ENCODE measurements at regions not wholly inside any gene's neighbourhood (a gene's known extent, or its start where the extent isn't known, plus 50 kb on each side); places are given as distances from the start of the nearest gene placed in this dataset.
A peak's percentile ranks its signal among the peaks of the same experiment; 100 is the strongest.

- no peak for DNase-seq (ENCODE audit: low spot score)
Observed at GRCh38 chr13:22092791-22093560, 422.1 kb downstream of the FGF9 start.

DNA sequence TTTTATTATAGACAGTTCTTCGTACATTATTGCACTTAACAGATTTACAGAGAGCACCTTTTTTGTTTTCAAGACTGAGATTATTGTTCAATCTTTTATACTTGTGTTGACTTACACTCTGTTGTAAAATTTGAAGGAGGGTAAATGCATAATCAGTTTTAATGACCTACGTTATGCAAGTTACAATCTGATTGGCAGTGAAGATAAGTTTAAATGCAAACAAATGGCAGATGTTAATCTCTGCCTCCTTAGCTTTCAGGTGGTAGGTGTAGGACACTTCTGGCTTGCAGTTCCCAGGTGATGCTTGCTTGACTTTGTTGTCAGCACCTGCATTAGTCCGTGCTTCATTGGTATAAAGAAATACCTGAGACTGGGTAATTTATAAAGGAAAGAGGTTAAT lies 424.9 kb downstream of the FGF9 start:
- no peak for DNase-seq (ENCODE audit: low spot score)

DNA sequence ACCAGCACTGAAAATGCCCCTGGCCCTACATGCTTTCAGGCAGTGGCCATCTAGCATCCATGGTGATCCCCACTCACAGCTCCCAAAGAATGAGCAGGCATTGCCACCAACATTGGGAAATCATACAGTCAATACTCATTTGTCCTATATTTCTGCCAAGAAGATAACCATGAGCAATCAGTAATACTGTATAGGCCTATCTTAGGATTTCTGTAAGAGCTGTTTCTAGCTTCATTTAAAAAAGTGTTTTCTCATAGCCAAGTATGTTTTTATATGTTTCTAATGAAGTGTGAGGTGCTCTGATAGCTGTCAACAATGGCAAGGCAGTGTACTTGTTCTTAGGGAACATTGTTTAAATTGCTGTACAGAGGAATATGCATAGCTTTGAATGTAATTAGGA lies 428.7 kb downstream of the FGF9 start:
- no peak for DNase-seq (ENCODE audit: low spot score)

DNA sequence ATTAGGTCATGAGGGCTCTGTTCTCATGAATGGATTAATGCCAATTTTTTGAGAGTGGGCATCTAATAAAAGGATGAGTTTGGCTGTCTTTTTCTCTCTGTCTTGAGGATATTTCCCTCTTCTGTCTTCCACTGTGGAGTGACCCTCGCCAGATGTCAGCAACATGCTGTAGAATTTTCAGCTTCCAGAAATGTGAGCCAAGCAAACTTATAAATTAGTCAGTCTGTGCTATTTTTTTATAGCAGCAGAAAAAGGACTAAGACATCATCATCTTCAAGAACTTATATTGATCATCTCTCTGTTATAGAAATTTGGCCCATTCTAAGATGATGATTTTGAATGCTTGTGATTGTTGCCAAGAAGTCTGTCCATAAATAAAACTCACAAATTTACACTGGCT lies 431.4 kb downstream of the FGF9 start:
- no peak for DNase-seq (ENCODE audit: low spot score)

DNA sequence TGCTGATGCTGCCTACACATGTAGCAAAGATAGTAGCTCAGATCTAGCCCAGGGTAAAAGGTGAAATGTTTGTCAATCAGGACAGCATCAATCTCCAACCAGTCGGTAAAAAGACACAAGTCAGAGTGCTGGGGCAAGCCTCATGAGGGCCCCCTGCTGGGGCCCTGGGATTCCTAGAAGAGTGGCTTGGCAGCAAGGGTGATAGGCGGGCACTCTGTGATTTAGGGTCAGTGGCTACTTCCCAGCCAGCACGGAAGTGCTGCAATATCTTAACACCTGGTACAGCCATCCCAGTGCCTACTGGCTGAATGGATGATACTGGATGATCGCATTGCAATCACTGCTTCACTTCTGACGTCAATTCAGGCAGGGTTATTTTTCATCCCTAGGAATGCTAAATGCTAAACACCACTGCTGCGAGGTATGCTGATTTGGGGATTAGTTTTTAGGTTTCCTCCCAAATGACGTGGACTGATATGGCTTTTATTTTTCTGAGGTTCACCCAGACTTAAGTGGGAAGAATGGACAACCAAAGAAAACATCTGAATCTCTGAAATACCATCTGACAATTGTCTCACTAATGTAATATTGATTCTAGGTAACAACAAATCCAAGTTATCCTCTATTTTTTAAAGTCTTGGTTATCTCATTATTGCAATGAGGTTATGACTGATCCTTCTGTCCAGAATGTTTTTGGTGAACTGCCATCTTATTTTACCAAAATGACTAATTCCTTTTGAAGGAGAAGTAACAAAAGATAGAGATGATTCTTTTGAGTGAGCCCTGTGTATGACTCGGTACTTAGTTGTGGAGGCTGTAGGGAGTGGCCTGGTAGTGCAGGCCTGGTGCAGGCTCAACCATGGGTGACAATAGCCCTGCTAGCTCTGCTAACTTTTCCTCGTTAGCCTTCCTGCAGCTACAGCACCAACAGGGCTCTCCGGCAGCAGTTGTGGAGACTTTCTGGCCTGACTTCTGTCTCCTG lies 432.5 kb downstream of the FGF9 start:
- no peak for DNase-seq (ENCODE audit: low spot score)

- DNase-seq (ENCODE audit: low spot score) = no peak
Observed at GRCh38 chr13:22106058-22106457, 435.2 kb downstream of the FGF9 start.

GRCh38 chr13:22107549-22107948 lies 436.7 kb downstream of the FGF9 start:
- DNase-seq (ENCODE audit: low spot score) = no peak

- DNase-seq (ENCODE audit: low spot score) = no peak
Observed at GRCh38 chr13:22108283-22108942, 437.5 kb downstream of the FGF9 start.

GRCh38 chr13:22108979-22109378 lies 438.1 kb downstream of the FGF9 start:
- no peak for DNase-seq (ENCODE audit: low spot score)

- no peak for DNase-seq (ENCODE audit: low spot score)
Observed at GRCh38 chr13:22110368-22110767, 439.5 kb downstream of the FGF9 start.

- DNase-seq (ENCODE audit: low spot score) = no peak
Observed at GRCh38 chr13:22111152-22111783, 440.4 kb downstream of the FGF9 start.

- no peak for DNase-seq (ENCODE audit: low spot score)
Observed at GRCh38 chr13:22111961-22112360, 441.1 kb downstream of the FGF9 start.

DNA sequence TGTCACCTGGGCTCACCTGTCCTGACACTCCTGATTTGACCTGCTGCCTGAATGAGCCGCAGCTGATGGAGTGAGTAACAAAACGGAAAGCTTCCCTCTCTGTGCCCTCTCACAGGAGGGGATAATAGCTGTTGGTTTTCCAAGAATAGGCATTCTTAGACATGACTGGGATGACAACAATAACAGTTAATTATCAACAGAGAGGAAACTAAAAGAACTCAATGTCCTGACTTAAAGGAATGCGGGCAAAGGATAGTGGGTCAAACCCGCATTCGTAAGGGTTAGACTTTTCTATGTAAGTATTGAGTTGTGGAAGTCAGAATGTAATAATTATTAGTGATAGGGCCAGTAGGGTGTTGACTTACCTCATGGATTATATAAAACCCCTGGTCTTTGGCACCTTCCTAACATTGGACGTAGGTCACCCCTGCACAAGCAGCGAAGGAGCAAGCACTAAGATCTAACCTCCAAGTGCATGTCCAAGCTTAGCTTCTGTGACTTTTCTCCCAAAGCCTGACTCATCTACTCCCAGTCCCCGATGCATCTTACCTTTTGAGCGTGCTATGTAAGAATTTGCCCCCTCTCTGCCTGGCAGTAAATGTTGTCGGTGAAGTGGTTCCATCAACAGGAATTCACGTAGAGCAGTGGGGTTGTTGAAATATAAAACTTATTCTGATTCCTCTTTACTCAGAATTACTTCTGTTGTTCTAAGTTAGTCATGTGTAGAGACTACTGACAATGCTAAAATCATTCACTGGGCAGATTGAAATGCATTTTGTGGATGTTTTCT lies 442.3 kb downstream of the FGF9 start:
- DNase-seq (ENCODE audit: low spot score) = no peak

- no peak for DNase-seq (ENCODE audit: low spot score)
Observed at GRCh38 chr13:22114630-22115311, 443.9 kb downstream of the FGF9 start.

GRCh38 chr13:22118158-22118557 lies 447.3 kb downstream of the FGF9 start:
- DNase-seq (ENCODE audit: low spot score) = no peak

- no peak for DNase-seq (ENCODE audit: low spot score)
Observed at GRCh38 chr13:22120646-22121045, 449.8 kb downstream of the FGF9 start.

- peak; percentile 40 for DNase-seq (ENCODE audit: low spot score)
Observed at GRCh38 chr13:22121146-22121739, 450.4 kb downstream of the FGF9 start.

GRCh38 chr13:22126433-22127021 lies 455.7 kb downstream of the FGF9 start:
- DNase-seq (ENCODE audit: low spot score) = no peak

DNA sequence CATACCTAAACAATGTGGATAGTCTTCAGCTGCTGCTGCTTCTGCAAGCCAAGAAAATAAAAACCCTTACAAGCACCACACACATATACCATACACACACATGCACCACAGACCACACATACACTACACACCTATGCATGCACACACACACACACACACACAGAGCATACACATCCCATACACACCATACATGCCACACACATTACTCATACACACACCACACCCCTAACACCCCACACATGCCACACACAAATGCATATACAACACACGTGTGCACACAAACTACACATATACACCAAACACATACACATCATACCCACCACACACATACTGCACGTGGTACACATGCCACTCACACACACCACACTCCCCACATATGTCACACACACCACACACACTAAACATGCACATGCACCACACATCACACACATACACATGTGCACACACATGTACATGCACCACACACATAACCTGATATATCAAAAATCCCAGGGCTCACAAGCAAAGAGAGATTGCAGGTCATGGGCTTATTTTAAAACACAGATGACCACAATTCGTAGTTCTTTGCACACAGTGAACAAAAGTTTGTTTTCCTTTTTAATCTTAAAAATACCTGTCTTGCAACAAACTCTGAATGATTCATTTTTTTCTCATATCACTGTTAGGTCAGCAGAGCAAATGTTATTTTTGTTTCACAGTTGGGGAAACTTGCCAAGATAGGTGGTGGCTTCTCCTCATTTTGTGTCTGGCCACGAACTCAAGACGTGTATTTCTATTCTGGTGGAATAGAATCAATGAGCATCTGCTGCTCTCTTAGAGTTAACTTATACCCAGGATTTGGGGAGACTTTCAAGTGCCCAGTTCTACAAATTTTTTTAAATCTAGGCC lies 456.6 kb downstream of the FGF9 start:
- no peak for DNase-seq (ENCODE audit: low spot score)

All from cerebellar cortex (tissue), 1 donor.